ENCODE measurements at regions not wholly inside any gene's neighbourhood (a gene's known extent, or its start where the extent isn't known, plus 50 kb on each side); places are given as distances from the start of the nearest gene placed in this dataset.

- Histone ChIP-seq H3K36me3 (ENCODE audit: control insufficient read depth, insufficient read depth, low read length) (no peaks in the 10 kb centered on the region), H3K4me3 (ENCODE audit: insufficient read depth, low read depth, low read length, poor library complexity, severe bottlenecking) (no peak overlapping the region), H3K27me3 (replicated peaks; ENCODE audit: control insufficient read depth, insufficient read depth, low read length, poor library complexity, severe bottlenecking) (no peaks in the 10 kb centered on the region), H3K9me3 (ENCODE audit: control insufficient read depth, low read length) (no peaks in the 10 kb centered on the region), H3K4me1 (ENCODE audit: control insufficient read depth, insufficient read depth, low read length, poor library complexity, severe bottlenecking) (no peaks in the 10 kb centered on the region), H3K27ac (ENCODE audit: insufficient read depth, low read length, poor library complexity, severe bottlenecking) (no peak overlapping the region)
- no peak for DNase-seq
These were observed 590.8 kb upstream of the ID2 start for GRCh38 chr2:8090748-8091700.

- Histone ChIP-seq H3K4me3 (ENCODE audit: insufficient read depth, low read depth, low read length, poor library complexity, severe bottlenecking) (no peak overlapping the region), H3K27ac (ENCODE audit: insufficient read depth, low read length, poor library complexity, severe bottlenecking) (no peak overlapping the region), H3K9me3 (ENCODE audit: control insufficient read depth, low read length) (no peaks in the 10 kb centered on the region), H3K27me3 (replicated peaks; ENCODE audit: control insufficient read depth, insufficient read depth, low read length, poor library complexity, severe bottlenecking) (no peaks in the 10 kb centered on the region), H3K4me1 (ENCODE audit: control insufficient read depth, insufficient read depth, low read length, poor library complexity, severe bottlenecking) (no peaks in the 10 kb centered on the region), H3K36me3 (ENCODE audit: control insufficient read depth, insufficient read depth, low read length) (no peaks in the 10 kb centered on the region)
- DNase-seq, result no peak
These were observed 587.3 kb upstream of the ID2 start for GRCh38 chr2:8094526-8094925.

GRCh38 chr2:8095978-8096377, 585.9 kb upstream of the ID2 start:
- no peak overlapping the region for H3K4me3 ChIP-seq (ENCODE audit: insufficient read depth, low read depth, low read length, poor library complexity, severe bottlenecking)
- DNase-seq, result no peak
- H3K27me3 ChIP-seq (replicated peaks; ENCODE audit: control insufficient read depth, insufficient read depth, low read length, poor library complexity, severe bottlenecking), result no peaks in the 10 kb centered on the region
- H3K4me1 ChIP-seq (ENCODE audit: control insufficient read depth, insufficient read depth, low read length, poor library complexity, severe bottlenecking), result no peaks in the 10 kb centered on the region
- H3K9me3 ChIP-seq (ENCODE audit: control insufficient read depth, low read length), result no peaks in the 10 kb centered on the region
- no peak overlapping the region for H3K27ac ChIP-seq (ENCODE audit: insufficient read depth, low read length, poor library complexity, severe bottlenecking)
- H3K36me3 ChIP-seq (ENCODE audit: control insufficient read depth, insufficient read depth, low read length), result no peaks in the 10 kb centered on the region

GRCh38 chr2:8096484-8096883, 585.4 kb upstream of the ID2 start:
- no peaks in the 10 kb centered on the region for H3K9me3 ChIP-seq (ENCODE audit: control insufficient read depth, low read length)
- H3K27me3 ChIP-seq (replicated peaks; ENCODE audit: control insufficient read depth, insufficient read depth, low read length, poor library complexity, severe bottlenecking), result no peaks in the 10 kb centered on the region
- H3K27ac ChIP-seq (ENCODE audit: insufficient read depth, low read length, poor library complexity, severe bottlenecking), result no peak overlapping the region
- no peaks in the 10 kb centered on the region for H3K36me3 ChIP-seq (ENCODE audit: control insufficient read depth, insufficient read depth, low read length)
- no peak overlapping the region for H3K4me3 ChIP-seq (ENCODE audit: insufficient read depth, low read depth, low read length, poor library complexity, severe bottlenecking)
- no peak for DNase-seq
- H3K4me1 ChIP-seq (ENCODE audit: control insufficient read depth, insufficient read depth, low read length, poor library complexity, severe bottlenecking), result no peaks in the 10 kb centered on the region

GRCh38 chr2:8098476-8099266, 583.2 kb upstream of the ID2 start:
- Histone ChIP-seq H3K36me3 (ENCODE audit: control insufficient read depth, insufficient read depth, low read length) (no peaks in the 10 kb centered on the region), H3K4me1 (ENCODE audit: control insufficient read depth, insufficient read depth, low read length, poor library complexity, severe bottlenecking) (no peaks in the 10 kb centered on the region), H3K27me3 (replicated peaks; ENCODE audit: control insufficient read depth, insufficient read depth, low read length, poor library complexity, severe bottlenecking) (no peaks in the 10 kb centered on the region), H3K4me3 (ENCODE audit: insufficient read depth, low read depth, low read length, poor library complexity, severe bottlenecking) (no peak overlapping the region), H3K27ac (ENCODE audit: insufficient read depth, low read length, poor library complexity, severe bottlenecking) (no peak overlapping the region), H3K9me3 (ENCODE audit: control insufficient read depth, low read length) (no peaks in the 10 kb centered on the region)
- DNase-seq, result no peak

- Histone ChIP-seq H3K4me1 (ENCODE audit: control insufficient read depth, insufficient read depth, low read length, poor library complexity, severe bottlenecking) (no peaks in the 10 kb centered on the region), H3K27me3 (replicated peaks; ENCODE audit: control insufficient read depth, insufficient read depth, low read length, poor library complexity, severe bottlenecking) (no peaks in the 10 kb centered on the region), H3K4me3 (ENCODE audit: insufficient read depth, low read depth, low read length, poor library complexity, severe bottlenecking) (no peak overlapping the region), H3K36me3 (ENCODE audit: control insufficient read depth, insufficient read depth, low read length) (no peaks in the 10 kb centered on the region), H3K27ac (ENCODE audit: insufficient read depth, low read length, poor library complexity, severe bottlenecking) (no peak overlapping the region), H3K9me3 (ENCODE audit: control insufficient read depth, low read length) (no peaks in the 10 kb centered on the region)
- no peak for DNase-seq
These were observed 582.6 kb upstream of the ID2 start for GRCh38 chr2:8099267-8099582.

- Histone ChIP-seq H3K27me3 (replicated peaks; ENCODE audit: control insufficient read depth, insufficient read depth, low read length, poor library complexity, severe bottlenecking) (no peaks in the 10 kb centered on the region), H3K36me3 (ENCODE audit: control insufficient read depth, insufficient read depth, low read length) (no peaks in the 10 kb centered on the region)
These were observed 580.1 kb upstream of the ID2 start for GRCh38 chr2:8101614-8102277.

GRCh38 chr2:8102470-8102869, 579.4 kb upstream of the ID2 start:
- no peaks in the 10 kb centered on the region for H3K36me3 ChIP-seq (ENCODE audit: control insufficient read depth, insufficient read depth, low read length)
- DNase-seq, result no peak
- H3K27me3 ChIP-seq (replicated peaks; ENCODE audit: control insufficient read depth, insufficient read depth, low read length, poor library complexity, severe bottlenecking), result no peaks in the 10 kb centered on the region
- H3K27ac ChIP-seq (ENCODE audit: insufficient read depth, low read length, poor library complexity, severe bottlenecking), result no peak overlapping the region
- no peaks in the 10 kb centered on the region for H3K4me1 ChIP-seq (ENCODE audit: control insufficient read depth, insufficient read depth, low read length, poor library complexity, severe bottlenecking)
- no peak overlapping the region for H3K4me3 ChIP-seq (ENCODE audit: insufficient read depth, low read depth, low read length, poor library complexity, severe bottlenecking)
- no peaks in the 10 kb centered on the region for H3K9me3 ChIP-seq (ENCODE audit: control insufficient read depth, low read length)

More at GRCh38 chr2:8101614-8102277, 580.1 kb upstream of the ID2 start:
- no peak overlapping the region for H3K27ac ChIP-seq (ENCODE audit: insufficient read depth, low read length, poor library complexity, severe bottlenecking)
- no peak for DNase-seq
- H3K4me3 ChIP-seq (ENCODE audit: insufficient read depth, low read depth, low read length, poor library complexity, severe bottlenecking), result no peak overlapping the region
- H3K9me3 ChIP-seq (ENCODE audit: control insufficient read depth, low read length), result no peaks in the 10 kb centered on the region
- no peaks in the 10 kb centered on the region for H3K4me1 ChIP-seq (ENCODE audit: control insufficient read depth, insufficient read depth, low read length, poor library complexity, severe bottlenecking)

GRCh38 chr2:8103085-8103708, 578.7 kb upstream of the ID2 start:
- H3K4me3 ChIP-seq (ENCODE audit: insufficient read depth, low read depth, low read length, poor library complexity, severe bottlenecking), result no peak overlapping the region
- H3K27ac ChIP-seq (ENCODE audit: insufficient read depth, low read length, poor library complexity, severe bottlenecking), result no peak overlapping the region
- no peak for DNase-seq
- no peaks in the 10 kb centered on the region for H3K36me3 ChIP-seq (ENCODE audit: control insufficient read depth, insufficient read depth, low read length)
- H3K4me1 ChIP-seq (ENCODE audit: control insufficient read depth, insufficient read depth, low read length, poor library complexity, severe bottlenecking), result no peaks in the 10 kb centered on the region
- H3K9me3 ChIP-seq (ENCODE audit: control insufficient read depth, low read length), result no peaks in the 10 kb centered on the region
- H3K27me3 ChIP-seq (replicated peaks; ENCODE audit: control insufficient read depth, insufficient read depth, low read length, poor library complexity, severe bottlenecking), result no peaks in the 10 kb centered on the region

All from effector memory CD4-positive, alpha-beta T cell (primary cell).